Nephron progenitor cell (in vitro differentiated cells): ENCODE measurements at regions not wholly inside any gene's neighbourhood (a gene's known extent, or its start where the extent isn't known, plus 50 kb on each side); places are given as distances from the start of the nearest gene placed in this dataset.

ENCODE experiments used
- DNase-seq: peaks from one replicate; pipeline ENCODE4 v3.0.0; 2021
- H3K27ac Mint-ChIP-seq: 2 replicates; pipeline ENCODE4 v1.8.0; 2021; ENCODE audit warnings: mild to moderate bottlenecking, moderate library complexity, mixed read lengths
- H3K27me3 Mint-ChIP-seq: 2 replicates; pipeline ENCODE4 v1.8.0; 2021; ENCODE audit warnings: mild to moderate bottlenecking, low read depth, mixed read lengths; ENCODE audit not compliant: poor library complexity
- H3K36me3 Mint-ChIP-seq: 2 replicates; pipeline ENCODE4 v1.8.0; 2021; ENCODE audit warnings: low read depth, mixed read lengths
- H3K4me1 Mint-ChIP-seq: 2 replicates; pipeline ENCODE4 v1.8.0; 2021; ENCODE audit warnings: mixed read lengths
- H3K4me3 Mint-ChIP-seq: 2 replicates; pipeline ENCODE4 v1.8.0; 2021; ENCODE audit warnings: mild to moderate bottlenecking, moderate library complexity, mixed read lengths
- H3K9me3 Mint-ChIP-seq: 2 replicates; pipeline ENCODE4 v1.8.0; 2021; ENCODE audit warnings: mild to moderate bottlenecking, moderate library complexity, mixed read lengths
- CTCF ChIP-seq: fragments of 200-600 bp; sonication (generic); IDR thresholded peaks from 2 replicates; pipeline ENCODE4 v1.5.0; 2021; ENCODE audit warnings: antibody characterized with exemption

- peaks cover 9% of the 10 kb centered on the region for H3K4me1 Mint-ChIP-seq
- no peak overlapping the region for H3K4me3 Mint-ChIP-seq
- no peaks in the 10 kb centered on the region for H3K9me3 Mint-ChIP-seq
- H3K36me3 Mint-ChIP-seq, result no peaks in the 10 kb centered on the region
- peak overlapping the region; percentile 73 for H3K27ac Mint-ChIP-seq
- no peak for TF ChIP-seq CTCF
- peaks cover 15% of the 10 kb centered on the region for H3K27me3 Mint-ChIP-seq
- no peak for DNase-seq
Measured at GRCh38 chr4:174152717-174153466, 130.6 kb downstream of the FBXO8 start.

GRCh38 chr4:174147863-174148262, 135.6 kb downstream of the FBXO8 start:
- Mint-ChIP-seq H3K4me1 (peaks cover 4% of the 10 kb centered on the region), H3K9me3 (no peaks in the 10 kb centered on the region), H3K36me3 (no peaks in the 10 kb centered on the region), H3K4me3 (no peak overlapping the region), H3K27me3 (peaks cover 23% of the 10 kb centered on the region), H3K27ac (no peak overlapping the region)
- DNase-seq, result no peak
- TF ChIP-seq CTCF, result no peak

GRCh38 chr4:174144106-174144505, 139.4 kb downstream of the FBXO8 start:
- H3K27ac Mint-ChIP-seq, result no peak overlapping the region

GRCh38 chr4:174141876-174142275, 141.6 kb downstream of the FBXO8 start:
- no peaks in the 10 kb centered on the region for H3K9me3 Mint-ChIP-seq
- H3K4me3 Mint-ChIP-seq, result no peak overlapping the region
- H3K36me3 Mint-ChIP-seq, result no peaks in the 10 kb centered on the region
- no peaks in the 10 kb centered on the region for H3K4me1 Mint-ChIP-seq
- DNase-seq, result no peak
- H3K27me3 Mint-ChIP-seq, result peaks cover 21% of the 10 kb centered on the region
- no peak overlapping the region for H3K27ac Mint-ChIP-seq
- TF ChIP-seq CTCF, result no peak

More at GRCh38 chr4:174144106-174144505, 139.4 kb downstream of the FBXO8 start:
- TF ChIP-seq CTCF, result no peak
- Mint-ChIP-seq H3K4me3 (no peak overlapping the region), H3K9me3 (no peaks in the 10 kb centered on the region), H3K36me3 (no peaks in the 10 kb centered on the region), H3K4me1 (no peaks in the 10 kb centered on the region), H3K27me3 (peaks cover 27% of the 10 kb centered on the region)
- no peak for DNase-seq

GRCh38 chr4:174138616-174139015, 144.9 kb downstream of the FBXO8 start:
- DNase-seq, result no peak
- Mint-ChIP-seq H3K27ac (no peak overlapping the region), H3K4me3 (no peak overlapping the region), H3K4me1 (no peaks in the 10 kb centered on the region), H3K9me3 (no peaks in the 10 kb centered on the region), H3K27me3 (peaks cover 17% of the 10 kb centered on the region), H3K36me3 (no peaks in the 10 kb centered on the region)
- TF ChIP-seq CTCF, result no peak

- no peak for TF ChIP-seq CTCF
Measured at GRCh38 chr4:174137698-174138097, 145.8 kb downstream of the FBXO8 start.

More at GRCh38 chr4:174137698-174138097, 145.8 kb downstream of the FBXO8 start:
- H3K27ac Mint-ChIP-seq, result no peak overlapping the region
- no peak overlapping the region for H3K4me3 Mint-ChIP-seq
- no peaks in the 10 kb centered on the region for H3K36me3 Mint-ChIP-seq
- no peaks in the 10 kb centered on the region for H3K4me1 Mint-ChIP-seq
- peaks cover 17% of the 10 kb centered on the region for H3K27me3 Mint-ChIP-seq
- no peaks in the 10 kb centered on the region for H3K9me3 Mint-ChIP-seq
- DNase-seq, result no peak
